HUES48 (cell line): ENCODE measurements at regions not wholly inside any gene's neighbourhood (a gene's known extent, or its start where the extent isn't known, plus 50 kb on each side); places are given as distances from the start of the nearest gene placed in this dataset.

Source experiments
- H3K27ac ChIP-seq: one replicate; pipeline ENCODE4 v1.7.0; 2013; ENCODE audit warnings: low read depth, low read length, inconsistent platforms
- H3K27me3 ChIP-seq: 2 replicates; pipeline ENCODE4 v1.6.1; 2013; ENCODE audit warnings: mild to moderate bottlenecking, low read length; ENCODE audit not compliant: control insufficient read depth, insufficient read depth
- H3K36me3 ChIP-seq: 2 replicates; pipeline ENCODE4 v1.6.1; 2013; ENCODE audit warnings: low read length; ENCODE audit not compliant: control insufficient read depth, insufficient read depth
- H3K4me1 ChIP-seq: 2 replicates; pipeline ENCODE4 v1.6.1; 2013; ENCODE audit warnings: mild to moderate bottlenecking, low read length; ENCODE audit not compliant: control insufficient read depth, insufficient read depth
- H3K4me3 ChIP-seq: 2 replicates; pipeline ENCODE4 v1.5.1; 2013; ENCODE audit warnings: mild to moderate bottlenecking, low read depth, low read length
- H3K9ac ChIP-seq: 2 replicates; pipeline ENCODE4 v1.6.1; 2013; ENCODE audit warnings: mild to moderate bottlenecking, low read depth, low read length, moderate library complexity
- H3K9me3 ChIP-seq: 2 replicates; pipeline ENCODE4 v1.6.1; 2013; ENCODE audit warnings: low read length; ENCODE audit not compliant: control insufficient read depth, insufficient read depth

- Histone ChIP-seq H3K9ac (no peak overlapping the region), H3K4me1 (no peaks in the 10 kb centered on the region), H3K4me3 (no peak overlapping the region), H3K27ac (no peak overlapping the region), H3K9me3 (no peaks in the 10 kb centered on the region), H3K27me3 (no peaks in the 10 kb centered on the region), H3K36me3 (no peaks in the 10 kb centered on the region)
Measured at GRCh38 chr15:97301166-97301565, 659.3 kb upstream of the ARRDC4 start.

GRCh38 chr15:97316362-97316761, 644.1 kb upstream of the ARRDC4 start:
- no peaks in the 10 kb centered on the region for H3K4me1 ChIP-seq
- H3K4me3 ChIP-seq: no peak overlapping the region
- H3K27ac ChIP-seq: no peak overlapping the region
- no peaks in the 10 kb centered on the region for H3K9me3 ChIP-seq
- no peak overlapping the region for H3K9ac ChIP-seq
- no peaks in the 10 kb centered on the region for H3K27me3 ChIP-seq
- H3K36me3 ChIP-seq: no peaks in the 10 kb centered on the region

GRCh38 chr15:97317163-97317562, 643.3 kb upstream of the ARRDC4 start:
- Histone ChIP-seq H3K9ac (no peak overlapping the region), H3K27ac (no peak overlapping the region), H3K9me3 (no peaks in the 10 kb centered on the region), H3K27me3 (no peaks in the 10 kb centered on the region), H3K4me3 (no peak overlapping the region), H3K36me3 (no peaks in the 10 kb centered on the region), H3K4me1 (no peaks in the 10 kb centered on the region)

- no peaks in the 10 kb centered on the region for H3K36me3 ChIP-seq
- no peak overlapping the region for H3K27ac ChIP-seq
- no peaks in the 10 kb centered on the region for H3K9me3 ChIP-seq
- H3K4me3 ChIP-seq: no peak overlapping the region
- no peaks in the 10 kb centered on the region for H3K4me1 ChIP-seq
- no peaks in the 10 kb centered on the region for H3K27me3 ChIP-seq
- no peak overlapping the region for H3K9ac ChIP-seq
Measured at GRCh38 chr15:97319291-97319690, 641.2 kb upstream of the ARRDC4 start.

- Histone ChIP-seq H3K36me3 (no peaks in the 10 kb centered on the region), H3K4me1 (peaks cover 12% of the 10 kb centered on the region), H3K9ac (no peak overlapping the region), H3K4me3 (no peak overlapping the region), H3K27ac (no peak overlapping the region), H3K9me3 (peaks cover 3% of the 10 kb centered on the region; the same call in 1 of the 2 replicates), H3K27me3 (no peaks in the 10 kb centered on the region)
Measured at GRCh38 chr15:97346221-97346620, 614.3 kb upstream of the ARRDC4 start.

- Histone ChIP-seq H3K27ac (no peak overlapping the region), H3K4me3 (no peak overlapping the region), H3K36me3 (no peaks in the 10 kb centered on the region), H3K4me1 (peaks cover 29% of the 10 kb centered on the region), H3K9me3 (peaks cover 3% of the 10 kb centered on the region; the same call in 1 of the 2 replicates), H3K27me3 (no peaks in the 10 kb centered on the region), H3K9ac (no peak overlapping the region)
Measured at GRCh38 chr15:97350813-97351212, 609.7 kb upstream of the ARRDC4 start.

GRCh38 chr15:97383516-97383915, 577.0 kb upstream of the ARRDC4 start:
- peaks cover 5% of the 10 kb centered on the region; the same call in 1 of the 2 replicates for H3K4me1 ChIP-seq
- H3K27me3 ChIP-seq: no peaks in the 10 kb centered on the region
- H3K36me3 ChIP-seq: no peaks in the 10 kb centered on the region
- H3K9me3 ChIP-seq: no peaks in the 10 kb centered on the region
- H3K4me3 ChIP-seq: no peak overlapping the region
- no peak overlapping the region for H3K9ac ChIP-seq
- H3K27ac ChIP-seq: no peak overlapping the region

GRCh38 chr15:97386940-97387339, 573.6 kb upstream of the ARRDC4 start:
- H3K27ac ChIP-seq: no peak overlapping the region
- peaks cover 5% of the 10 kb centered on the region; the same call in 1 of the 2 replicates for H3K4me1 ChIP-seq
- no peak overlapping the region for H3K9ac ChIP-seq
- no peaks in the 10 kb centered on the region for H3K36me3 ChIP-seq
- H3K27me3 ChIP-seq: no peaks in the 10 kb centered on the region
- H3K4me3 ChIP-seq: no peak overlapping the region
- H3K9me3 ChIP-seq: no peaks in the 10 kb centered on the region

GRCh38 chr15:97401195-97401594, 559.3 kb upstream of the ARRDC4 start:
- no peak overlapping the region for H3K9ac ChIP-seq
- no peaks in the 10 kb centered on the region for H3K27me3 ChIP-seq
- H3K4me1 ChIP-seq: no peaks in the 10 kb centered on the region
- H3K27ac ChIP-seq: no peak overlapping the region
- no peak overlapping the region for H3K4me3 ChIP-seq
- no peaks in the 10 kb centered on the region for H3K9me3 ChIP-seq
- H3K36me3 ChIP-seq: no peaks in the 10 kb centered on the region

- no peaks in the 10 kb centered on the region for H3K27me3 ChIP-seq
- no peak overlapping the region for H3K4me3 ChIP-seq
- no peak overlapping the region for H3K27ac ChIP-seq
- H3K9ac ChIP-seq: no peak overlapping the region
- no peaks in the 10 kb centered on the region for H3K4me1 ChIP-seq
- no peaks in the 10 kb centered on the region for H3K9me3 ChIP-seq
- no peaks in the 10 kb centered on the region for H3K36me3 ChIP-seq
Measured at GRCh38 chr15:97401970-97402369, 558.5 kb upstream of the ARRDC4 start.

GRCh38 chr15:97406841-97407240, 553.7 kb upstream of the ARRDC4 start:
- Histone ChIP-seq H3K4me1 (no peaks in the 10 kb centered on the region), H3K36me3 (no peaks in the 10 kb centered on the region), H3K4me3 (no peak overlapping the region), H3K9ac (no peak overlapping the region), H3K27ac (no peak overlapping the region), H3K27me3 (no peaks in the 10 kb centered on the region), H3K9me3 (no peaks in the 10 kb centered on the region)
